DMS153 treated with DMSO at 0.1 percent for 48 hours (cell line): ENCODE measurements at regions not wholly inside any gene's neighbourhood (a gene's known extent, or its start where the extent isn't known, plus 50 kb on each side); places are given as distances from the start of the nearest gene placed in this dataset.
A peak's percentile ranks its signal among the peaks of the same experiment; 100 is the strongest.
"Not testable (repeated sequence)": the region's sequence is repeated elsewhere in the genome, so short reads cannot be mapped to it uniquely, and the experiment has no call there.

Experiments used
- DNase-seq: peaks from one replicate; lab custom pipeline; 2025; ENCODE audit not compliant: unreplicated experiment; lab: John Stamatoyannopoulos, UW

- not testable (repeated sequence) for DNase-seq
These were observed 460.7 kb upstream of the PAPPA start for GRCh38 chr9:115692868-115693267.

- DNase-seq = peak; percentile 3
These were observed 459.6 kb upstream of the PAPPA start for GRCh38 chr9:115694014-115694413.

GRCh38 chr9:115694991-115695390 lies 458.6 kb upstream of the PAPPA start:
- DNase-seq = no peak

GRCh38 chr9:115712981-115713380 lies 440.6 kb upstream of the PAPPA start:
- no peak for DNase-seq

GRCh38 chr9:115715666-115716065 lies 437.9 kb upstream of the PAPPA start:
- DNase-seq = no peak

- no peak for DNase-seq
These were observed 436.3 kb upstream of the PAPPA start for GRCh38 chr9:115717298-115717697.

- DNase-seq = no peak
These were observed 435.8 kb upstream of the PAPPA start for GRCh38 chr9:115717711-115718173.

GRCh38 chr9:115730396-115730795 lies 423.2 kb upstream of the PAPPA start:
- no peak for DNase-seq

GRCh38 chr9:115730845-115731244 lies 422.7 kb upstream of the PAPPA start:
- DNase-seq = no peak

GRCh38 chr9:115733318-115734110 lies 420.1 kb upstream of the PAPPA start:
- DNase-seq = no peak

- DNase-seq = no peak
These were observed 414.3 kb upstream of the PAPPA start for GRCh38 chr9:115739096-115739875.

- DNase-seq = no peak
These were observed 412.6 kb upstream of the PAPPA start for GRCh38 chr9:115740986-115741385.

- DNase-seq = no peak
These were observed 409.6 kb upstream of the PAPPA start for GRCh38 chr9:115743709-115744605.

- no peak for DNase-seq
These were observed 407.1 kb upstream of the PAPPA start for GRCh38 chr9:115746496-115746895.

- DNase-seq = no peak
These were observed 405.9 kb upstream of the PAPPA start for GRCh38 chr9:115747731-115748130.

- DNase-seq = no peak
These were observed 396.9 kb upstream of the PAPPA start for GRCh38 chr9:115756736-115757135.

GRCh38 chr9:115757461-115757860 lies 396.1 kb upstream of the PAPPA start:
- peak; percentile 3 for DNase-seq

- no peak for DNase-seq
These were observed 395.1 kb upstream of the PAPPA start for GRCh38 chr9:115758441-115758840.

- DNase-seq = no peak
These were observed 394.2 kb upstream of the PAPPA start for GRCh38 chr9:115759426-115759825.

- DNase-seq = no peak
These were observed 388.9 kb upstream of the PAPPA start for GRCh38 chr9:115764645-115765044.

- DNase-seq = no peak
These were observed 388.5 kb upstream of the PAPPA start for GRCh38 chr9:115765060-115765459.
